ENCODE measurements at regions not wholly inside any gene's neighbourhood (a gene's known extent, or its start where the extent isn't known, plus 50 kb on each side); places are given as distances from the start of the nearest gene placed in this dataset.

- H3K4me3 ChIP-seq (IDR thresholded peaks at IDR 0.05; ENCODE audit: insufficient read depth, low read depth, low read length) = no peak overlapping the region
- H3K27ac ChIP-seq = no peak overlapping the region
- H3K4me1 ChIP-seq (ENCODE audit: low read depth, poor library complexity, severe bottlenecking) = no peaks in the 10 kb centered on the region
- no peak for TF ChIP-seq CTCF (conservative IDR thresholded peaks at IDR 0.05; ENCODE audit: low read depth, low read length)
- H3K79me2 ChIP-seq (ENCODE audit: insufficient read depth, low read depth) = no peaks in the 10 kb centered on the region
- H3K36me3 ChIP-seq (ENCODE audit: insufficient read depth) = no peaks in the 10 kb centered on the region
- no peak overlapping the region for H3K4me2 ChIP-seq
- H2AFZ ChIP-seq (ENCODE audit: low read depth) = no peak overlapping the region
- H3K9ac ChIP-seq = no peak overlapping the region
- no peaks in the 10 kb centered on the region for H4K20me1 ChIP-seq (ENCODE audit: insufficient read depth)
- H3K27me3 ChIP-seq (ENCODE audit: insufficient read depth, low read depth) = no peaks in the 10 kb centered on the region
Observed at GRCh38 chr10:36221101-36221500, 579.0 kb upstream of the FZD8 start.

- no peak overlapping the region for H3K4me2 ChIP-seq
- H3K36me3 ChIP-seq (ENCODE audit: insufficient read depth) = no peaks in the 10 kb centered on the region
- H3K4me1 ChIP-seq (ENCODE audit: low read depth, poor library complexity, severe bottlenecking) = no peaks in the 10 kb centered on the region
- no peak overlapping the region for H3K27ac ChIP-seq
- H2AFZ ChIP-seq (ENCODE audit: low read depth) = no peak overlapping the region
- no peak for TF ChIP-seq CTCF (conservative IDR thresholded peaks at IDR 0.05; ENCODE audit: low read depth, low read length)
- no peaks in the 10 kb centered on the region for H3K79me2 ChIP-seq (ENCODE audit: insufficient read depth, low read depth)
- no peak overlapping the region for H3K4me3 ChIP-seq (IDR thresholded peaks at IDR 0.05; ENCODE audit: insufficient read depth, low read depth, low read length)
- no peaks in the 10 kb centered on the region for H4K20me1 ChIP-seq (ENCODE audit: insufficient read depth)
- H3K27me3 ChIP-seq (ENCODE audit: insufficient read depth, low read depth) = no peaks in the 10 kb centered on the region
- no peak overlapping the region for H3K9ac ChIP-seq
Observed at GRCh38 chr10:36220151-36220550, 578.1 kb upstream of the FZD8 start.

- Histone ChIP-seq H3K9ac (no peak overlapping the region), H3K4me3 (IDR thresholded peaks at IDR 0.05; ENCODE audit: insufficient read depth, low read depth, low read length) (no peak overlapping the region), H2AFZ (ENCODE audit: low read depth) (no peak overlapping the region), H3K4me2 (no peak overlapping the region), H3K4me1 (ENCODE audit: low read depth, poor library complexity, severe bottlenecking) (no peaks in the 10 kb centered on the region), H3K79me2 (ENCODE audit: insufficient read depth, low read depth) (no peaks in the 10 kb centered on the region), H3K36me3 (ENCODE audit: insufficient read depth) (no peaks in the 10 kb centered on the region), H3K27ac (no peak overlapping the region), H3K27me3 (ENCODE audit: insufficient read depth, low read depth) (no peaks in the 10 kb centered on the region), H4K20me1 (ENCODE audit: insufficient read depth) (no peaks in the 10 kb centered on the region)
- no peak for TF ChIP-seq CTCF (conservative IDR thresholded peaks at IDR 0.05; ENCODE audit: low read depth, low read length)
Observed at GRCh38 chr10:36211856-36212255, 569.8 kb upstream of the FZD8 start.

GRCh38 chr10:36209480-36209879 is 567.4 kb upstream of the FZD8 start:
- H3K36me3 ChIP-seq (ENCODE audit: insufficient read depth) = no peaks in the 10 kb centered on the region
- TF ChIP-seq CTCF (conservative IDR thresholded peaks at IDR 0.05; ENCODE audit: low read depth, low read length) = no peak
- H3K27me3 ChIP-seq (ENCODE audit: insufficient read depth, low read depth) = no peaks in the 10 kb centered on the region
- H2AFZ ChIP-seq (ENCODE audit: low read depth) = no peak overlapping the region
- H4K20me1 ChIP-seq (ENCODE audit: insufficient read depth) = no peaks in the 10 kb centered on the region
- no peak overlapping the region for H3K4me2 ChIP-seq
- no peaks in the 10 kb centered on the region for H3K4me1 ChIP-seq (ENCODE audit: low read depth, poor library complexity, severe bottlenecking)
- no peak overlapping the region for H3K27ac ChIP-seq
- H3K79me2 ChIP-seq (ENCODE audit: insufficient read depth, low read depth) = no peaks in the 10 kb centered on the region
- H3K9ac ChIP-seq = no peak overlapping the region
- no peak overlapping the region for H3K4me3 ChIP-seq (IDR thresholded peaks at IDR 0.05; ENCODE audit: insufficient read depth, low read depth, low read length)

- Histone ChIP-seq H2AFZ (ENCODE audit: low read depth) (no peak overlapping the region), H3K79me2 (ENCODE audit: insufficient read depth, low read depth) (no peaks in the 10 kb centered on the region), H3K9ac (no peak overlapping the region), H3K4me1 (ENCODE audit: low read depth, poor library complexity, severe bottlenecking) (no peaks in the 10 kb centered on the region), H3K4me2 (no peak overlapping the region), H4K20me1 (ENCODE audit: insufficient read depth) (no peaks in the 10 kb centered on the region), H3K36me3 (ENCODE audit: insufficient read depth) (no peaks in the 10 kb centered on the region), H3K27ac (no peak overlapping the region), H3K4me3 (IDR thresholded peaks at IDR 0.05; ENCODE audit: insufficient read depth, low read depth, low read length) (no peak overlapping the region), H3K27me3 (ENCODE audit: insufficient read depth, low read depth) (no peaks in the 10 kb centered on the region)
- no peak for TF ChIP-seq CTCF (conservative IDR thresholded peaks at IDR 0.05; ENCODE audit: low read depth, low read length)
Observed at GRCh38 chr10:36202881-36203280, 560.8 kb upstream of the FZD8 start.

All from KMS-11 (cell line).